ENCODE measurements at regions not wholly inside any gene's neighbourhood (a gene's known extent, or its start where the extent isn't known, plus 50 kb on each side); places are given as distances from the start of the nearest gene placed in this dataset.

GRCh38 chr4:107151173-107151572 lies 115.1 kb upstream of the DKK2 start:
- H3K4me1 Mint-ChIP-seq (ENCODE audit: low read depth), result no peaks in the 10 kb centered on the region
- no peaks in the 10 kb centered on the region for H3K36me3 Mint-ChIP-seq (ENCODE audit: low read depth)
- H3K9me3 Mint-ChIP-seq, result no peaks in the 10 kb centered on the region
- H3K27me3 Mint-ChIP-seq (ENCODE audit: low read depth), result no peaks in the 10 kb centered on the region
- DNase-seq (ENCODE audit: low spot score), result no peak
- no peak overlapping the region for H3K27ac Mint-ChIP-seq
- no peak overlapping the region for H3K4me3 Mint-ChIP-seq

- H3K9me3 Mint-ChIP-seq, result no peaks in the 10 kb centered on the region
- H3K4me1 Mint-ChIP-seq (ENCODE audit: low read depth), result no peaks in the 10 kb centered on the region
- no peak overlapping the region for H3K4me3 Mint-ChIP-seq
- DNase-seq (ENCODE audit: low spot score), result no peak
- no peaks in the 10 kb centered on the region for H3K27me3 Mint-ChIP-seq (ENCODE audit: low read depth)
- H3K27ac Mint-ChIP-seq, result no peak overlapping the region
- no peaks in the 10 kb centered on the region for H3K36me3 Mint-ChIP-seq (ENCODE audit: low read depth)
These were observed 112.8 kb upstream of the DKK2 start for GRCh38 chr4:107148904-107149303.

- no peak overlapping the region for H3K27ac Mint-ChIP-seq
- no peaks in the 10 kb centered on the region for H3K9me3 Mint-ChIP-seq
- H3K27me3 Mint-ChIP-seq (ENCODE audit: low read depth), result no peaks in the 10 kb centered on the region
- no peaks in the 10 kb centered on the region for H3K36me3 Mint-ChIP-seq (ENCODE audit: low read depth)
- DNase-seq (ENCODE audit: low spot score), result no peak
- no peaks in the 10 kb centered on the region for H3K4me1 Mint-ChIP-seq (ENCODE audit: low read depth)
- H3K4me3 Mint-ChIP-seq, result no peak overlapping the region
These were observed 111.8 kb upstream of the DKK2 start for GRCh38 chr4:107147873-107148272.

- no peak for DNase-seq (ENCODE audit: low spot score)
- Mint-ChIP-seq H3K9me3 (no peaks in the 10 kb centered on the region), H3K27ac (no peak overlapping the region), H3K36me3 (ENCODE audit: low read depth) (no peaks in the 10 kb centered on the region), H3K27me3 (ENCODE audit: low read depth) (no peaks in the 10 kb centered on the region), H3K4me1 (ENCODE audit: low read depth) (no peaks in the 10 kb centered on the region), H3K4me3 (no peak overlapping the region)
These were observed 102.3 kb upstream of the DKK2 start for GRCh38 chr4:107138433-107138832.

GRCh38 chr4:107133965-107134653 lies 98.0 kb upstream of the DKK2 start:
- H3K27ac Mint-ChIP-seq, result no peak overlapping the region
- H3K4me3 Mint-ChIP-seq, result no peak overlapping the region
- DNase-seq (ENCODE audit: low spot score), result no peak
- H3K27me3 Mint-ChIP-seq (ENCODE audit: low read depth), result no peaks in the 10 kb centered on the region
- H3K36me3 Mint-ChIP-seq (ENCODE audit: low read depth), result no peaks in the 10 kb centered on the region
- H3K4me1 Mint-ChIP-seq (ENCODE audit: low read depth), result no peaks in the 10 kb centered on the region
- H3K9me3 Mint-ChIP-seq, result no peaks in the 10 kb centered on the region

GRCh38 chr4:107131295-107131694 lies 95.2 kb upstream of the DKK2 start:
- Mint-ChIP-seq H3K9me3 (no peaks in the 10 kb centered on the region), H3K27ac (no peak overlapping the region), H3K4me3 (no peak overlapping the region), H3K36me3 (ENCODE audit: low read depth) (no peaks in the 10 kb centered on the region), H3K27me3 (ENCODE audit: low read depth) (no peaks in the 10 kb centered on the region), H3K4me1 (ENCODE audit: low read depth) (no peaks in the 10 kb centered on the region)
- no peak for DNase-seq (ENCODE audit: low spot score)

- H3K4me3 Mint-ChIP-seq, result no peak overlapping the region
- H3K27ac Mint-ChIP-seq, result no peak overlapping the region
- no peaks in the 10 kb centered on the region for H3K36me3 Mint-ChIP-seq (ENCODE audit: low read depth)
- no peaks in the 10 kb centered on the region for H3K9me3 Mint-ChIP-seq
- H3K4me1 Mint-ChIP-seq (ENCODE audit: low read depth), result no peaks in the 10 kb centered on the region
- no peak for DNase-seq (ENCODE audit: low spot score)
- no peaks in the 10 kb centered on the region for H3K27me3 Mint-ChIP-seq (ENCODE audit: low read depth)
These were observed 94.0 kb upstream of the DKK2 start for GRCh38 chr4:107130157-107130556.

GRCh38 chr4:107129611-107130010 lies 93.5 kb upstream of the DKK2 start:
- no peak for DNase-seq (ENCODE audit: low spot score)
- Mint-ChIP-seq H3K36me3 (ENCODE audit: low read depth) (no peaks in the 10 kb centered on the region), H3K4me3 (no peak overlapping the region), H3K4me1 (ENCODE audit: low read depth) (no peaks in the 10 kb centered on the region), H3K9me3 (no peaks in the 10 kb centered on the region), H3K27me3 (ENCODE audit: low read depth) (no peaks in the 10 kb centered on the region), H3K27ac (no peak overlapping the region)

GRCh38 chr4:107129076-107129475 lies 93.0 kb upstream of the DKK2 start:
- Mint-ChIP-seq H3K9me3 (no peaks in the 10 kb centered on the region), H3K27me3 (ENCODE audit: low read depth) (no peaks in the 10 kb centered on the region), H3K27ac (no peak overlapping the region), H3K4me3 (no peak overlapping the region), H3K4me1 (ENCODE audit: low read depth) (no peaks in the 10 kb centered on the region), H3K36me3 (ENCODE audit: low read depth) (no peaks in the 10 kb centered on the region)
- no peak for DNase-seq (ENCODE audit: low spot score)

GRCh38 chr4:107128116-107128515 lies 92.0 kb upstream of the DKK2 start:
- H3K27me3 Mint-ChIP-seq (ENCODE audit: low read depth), result no peaks in the 10 kb centered on the region
- no peaks in the 10 kb centered on the region for H3K9me3 Mint-ChIP-seq
- no peaks in the 10 kb centered on the region for H3K36me3 Mint-ChIP-seq (ENCODE audit: low read depth)
- no peak overlapping the region for H3K4me3 Mint-ChIP-seq
- H3K4me1 Mint-ChIP-seq (ENCODE audit: low read depth), result no peaks in the 10 kb centered on the region
- no peak overlapping the region for H3K27ac Mint-ChIP-seq
- no peak for DNase-seq (ENCODE audit: low spot score)

- no peak for DNase-seq (ENCODE audit: low spot score)
- H3K27ac Mint-ChIP-seq, result no peak overlapping the region
- H3K4me3 Mint-ChIP-seq, result no peak overlapping the region
- H3K4me1 Mint-ChIP-seq (ENCODE audit: low read depth), result no peaks in the 10 kb centered on the region
- H3K36me3 Mint-ChIP-seq (ENCODE audit: low read depth), result no peaks in the 10 kb centered on the region
- no peaks in the 10 kb centered on the region for H3K9me3 Mint-ChIP-seq
- no peaks in the 10 kb centered on the region for H3K27me3 Mint-ChIP-seq (ENCODE audit: low read depth)
These were observed 89.4 kb upstream of the DKK2 start for GRCh38 chr4:107125496-107125895.

- H3K36me3 Mint-ChIP-seq (ENCODE audit: low read depth), result no peaks in the 10 kb centered on the region
- H3K9me3 Mint-ChIP-seq, result no peaks in the 10 kb centered on the region
- H3K27ac Mint-ChIP-seq, result no peak overlapping the region
- no peak overlapping the region for H3K4me3 Mint-ChIP-seq
- H3K4me1 Mint-ChIP-seq (ENCODE audit: low read depth), result no peaks in the 10 kb centered on the region
- no peaks in the 10 kb centered on the region for H3K27me3 Mint-ChIP-seq (ENCODE audit: low read depth)
- no peak for DNase-seq (ENCODE audit: low spot score)
These were observed 86.6 kb upstream of the DKK2 start for GRCh38 chr4:107122736-107123135.

- no peaks in the 10 kb centered on the region for H3K9me3 Mint-ChIP-seq
- no peak overlapping the region for H3K4me3 Mint-ChIP-seq
- no peaks in the 10 kb centered on the region for H3K36me3 Mint-ChIP-seq (ENCODE audit: low read depth)
- no peak for DNase-seq (ENCODE audit: low spot score)
- H3K4me1 Mint-ChIP-seq (ENCODE audit: low read depth), result no peaks in the 10 kb centered on the region
- H3K27me3 Mint-ChIP-seq (ENCODE audit: low read depth), result no peaks in the 10 kb centered on the region
- no peak overlapping the region for H3K27ac Mint-ChIP-seq
These were observed 84.5 kb upstream of the DKK2 start for GRCh38 chr4:107120661-107121060.

- H3K27me3 Mint-ChIP-seq (ENCODE audit: low read depth), result no peaks in the 10 kb centered on the region
- H3K27ac Mint-ChIP-seq, result no peak overlapping the region
These were observed 81.6 kb upstream of the DKK2 start for GRCh38 chr4:107117726-107118125.

GRCh38 chr4:107115185-107115847 lies 79.2 kb upstream of the DKK2 start:
- DNase-seq (ENCODE audit: low spot score), result no peak

More at GRCh38 chr4:107117726-107118125, 81.6 kb upstream of the DKK2 start:
- no peaks in the 10 kb centered on the region for H3K36me3 Mint-ChIP-seq (ENCODE audit: low read depth)
- no peak for DNase-seq (ENCODE audit: low spot score)
- no peaks in the 10 kb centered on the region for H3K9me3 Mint-ChIP-seq
- H3K4me1 Mint-ChIP-seq (ENCODE audit: low read depth), result no peaks in the 10 kb centered on the region
- no peak overlapping the region for H3K4me3 Mint-ChIP-seq

More at GRCh38 chr4:107115185-107115847, 79.2 kb upstream of the DKK2 start:
- Mint-ChIP-seq H3K36me3 (ENCODE audit: low read depth) (no peaks in the 10 kb centered on the region), H3K4me1 (ENCODE audit: low read depth) (no peaks in the 10 kb centered on the region), H3K27ac (no peak overlapping the region), H3K4me3 (no peak overlapping the region), H3K27me3 (ENCODE audit: low read depth) (no peaks in the 10 kb centered on the region), H3K9me3 (no peaks in the 10 kb centered on the region)

Measured in T-helper 2 cell treated with Interferon-gamma antibody and Interleukin-4, amounts not matched to agents 5 μg/mL and 100 μg/mL, for 36 hours (primary cell).